Suppressor macrophage treated with lipopolysaccharide for 4 hours (primary cell): ENCODE measurements at regions not wholly inside any gene's neighbourhood (a gene's known extent, or its start where the extent isn't known, plus 50 kb on each side); places are given as distances from the start of the nearest gene placed in this dataset.
A peak's percentile ranks its signal among the peaks of the same experiment; 100 is the strongest.

Experiments
- DNase-seq: peaks from one replicate; pipeline ENCODE4 v3.0.0-alpha.2; 2020

DNA sequence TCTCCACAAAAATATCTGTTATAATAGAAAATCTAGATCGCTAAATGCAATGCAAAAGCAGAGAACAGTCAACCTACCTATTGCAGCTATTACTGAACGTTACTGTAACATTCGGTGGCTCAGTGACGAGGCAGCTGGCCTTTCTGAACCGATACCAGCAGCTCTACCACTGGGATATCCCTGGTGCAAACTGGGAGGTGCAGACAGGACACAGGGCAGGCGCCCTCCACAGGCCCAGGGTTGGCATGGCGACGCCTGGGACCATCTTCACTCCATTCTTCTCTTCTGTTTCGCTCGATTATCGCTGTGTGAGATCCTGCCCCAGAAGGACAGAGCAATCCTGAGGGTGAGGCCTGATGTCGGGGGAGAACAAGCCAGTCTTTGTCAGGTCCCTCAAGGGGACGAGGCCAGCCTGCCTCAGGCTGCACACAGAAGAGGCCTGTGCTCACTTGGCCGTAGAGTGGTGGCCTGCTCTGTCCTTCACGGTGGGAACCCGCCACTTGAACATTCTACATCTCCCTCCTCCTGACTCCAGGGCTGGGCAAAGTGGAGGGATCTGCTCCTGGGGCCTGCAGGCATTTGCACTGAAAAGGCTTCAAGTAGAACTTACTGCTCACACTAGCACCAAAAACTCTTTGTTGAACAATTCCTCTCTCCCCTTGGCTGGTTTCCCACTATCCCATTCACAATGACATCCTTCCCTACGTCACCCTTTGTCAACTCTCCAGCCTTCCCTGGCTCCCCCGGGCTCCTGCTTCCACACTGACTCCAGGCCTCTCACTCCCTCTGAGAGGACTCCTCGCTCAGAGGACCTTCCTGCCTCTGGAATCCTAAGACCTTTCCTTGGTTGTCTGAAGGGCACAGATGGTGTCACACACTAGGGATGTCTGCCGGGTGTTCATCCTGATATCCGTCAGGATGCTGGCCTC lies 49.7 kb downstream of the CYRIA start:
- DNase-seq, result no peak

DNA sequence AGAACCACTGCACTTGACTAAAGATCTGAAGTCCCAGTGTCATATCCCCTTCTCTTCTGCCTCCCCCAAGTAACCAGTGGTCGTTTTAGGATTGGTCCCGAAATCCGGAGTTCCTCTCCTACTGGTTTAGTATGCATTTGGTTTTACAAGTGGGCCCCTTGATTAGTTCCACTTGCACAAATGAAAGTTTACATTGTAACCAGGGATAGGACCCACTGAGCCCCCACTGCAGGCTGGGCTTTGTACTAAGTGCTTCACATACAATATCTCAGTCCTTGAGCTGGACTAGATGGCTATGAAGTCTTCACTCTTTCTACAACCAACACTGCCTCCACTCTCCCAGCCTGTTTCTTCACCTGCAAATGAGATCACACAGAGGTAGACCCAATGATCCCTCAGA lies 50.4 kb downstream of the CYRIA start:
- DNase-seq, result no peak

- DNase-seq, result no peak
These were observed 51.2 kb downstream of the CYRIA start for GRCh38 chr2:16614314-16614860.

DNA sequence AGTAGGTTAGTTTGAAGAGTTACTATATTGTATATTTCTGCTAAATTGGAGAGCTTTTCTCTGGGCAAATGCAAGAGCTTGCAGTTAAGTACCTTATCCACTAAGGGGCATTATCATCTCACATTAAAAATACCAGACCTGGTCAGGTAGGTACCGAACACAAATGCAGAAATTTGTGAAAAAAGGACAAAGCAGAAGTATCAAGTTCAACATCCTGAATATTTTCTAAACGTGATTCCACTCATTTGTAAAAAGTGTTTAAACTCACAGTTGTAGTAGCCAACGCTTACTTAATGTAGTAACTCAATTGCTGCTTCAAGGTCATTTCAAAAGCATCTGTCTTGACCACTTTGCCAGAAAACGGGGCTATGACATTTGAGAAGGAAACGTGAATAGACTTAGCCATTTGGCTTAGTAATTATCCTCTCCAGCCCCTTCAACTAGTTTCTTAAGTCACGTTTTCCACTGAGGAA lies 52.1 kb downstream of the CYRIA start:
- no peak for DNase-seq

GRCh38 chr2:16612490-16612889 lies 53.1 kb downstream of the CYRIA start:
- DNase-seq, result no peak

DNA sequence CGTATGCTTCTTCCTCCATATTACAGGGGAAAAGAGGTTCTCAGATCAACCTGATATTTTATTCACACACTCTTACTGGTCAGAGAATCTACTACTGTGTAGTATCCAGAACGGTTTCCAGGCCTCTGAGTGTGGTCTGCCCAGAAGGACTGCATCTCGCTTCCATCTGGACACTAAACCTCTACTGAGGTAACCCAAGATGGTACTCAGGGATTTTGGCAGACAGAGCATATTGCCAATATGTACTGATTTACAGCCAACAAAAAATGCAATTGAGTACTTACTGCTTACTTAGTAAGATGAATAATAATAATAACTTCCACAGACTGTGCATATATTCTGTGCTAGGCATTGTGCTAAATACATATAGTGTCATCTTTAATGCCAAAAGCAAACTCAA lies 55.8 kb downstream of the CYRIA start:
- DNase-seq, result no peak

- DNase-seq, result peak; percentile 83
These were observed 56.7 kb downstream of the CYRIA start for GRCh38 chr2:16608661-16609643.

DNA sequence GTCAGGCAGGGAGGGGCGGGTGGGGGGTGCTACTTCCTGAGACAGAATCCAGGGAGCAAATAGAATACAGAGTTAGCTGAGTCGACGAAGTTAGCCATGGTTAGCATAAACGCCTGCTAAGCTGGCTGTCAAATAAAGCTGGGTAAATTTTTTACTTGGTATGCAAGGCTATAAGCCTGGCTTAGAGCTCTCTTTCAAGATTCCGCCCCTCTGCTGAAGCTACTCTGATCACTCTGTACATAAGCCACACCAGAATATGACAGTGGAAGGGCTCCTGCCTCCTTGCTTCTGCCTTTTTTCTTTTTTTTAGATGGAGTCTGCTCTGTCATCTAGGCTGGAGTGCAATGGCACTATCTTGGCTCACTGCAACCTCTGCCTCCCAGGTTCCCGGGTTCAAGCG lies 58.3 kb downstream of the CYRIA start:
- DNase-seq, result no peak

- DNase-seq, result peak; percentile 31
These were observed 61.4 kb downstream of the CYRIA start for GRCh38 chr2:16604236-16604635.

- no peak for DNase-seq
These were observed 74.2 kb downstream of the CYRIA start for GRCh38 chr2:16591370-16591933.

DNA sequence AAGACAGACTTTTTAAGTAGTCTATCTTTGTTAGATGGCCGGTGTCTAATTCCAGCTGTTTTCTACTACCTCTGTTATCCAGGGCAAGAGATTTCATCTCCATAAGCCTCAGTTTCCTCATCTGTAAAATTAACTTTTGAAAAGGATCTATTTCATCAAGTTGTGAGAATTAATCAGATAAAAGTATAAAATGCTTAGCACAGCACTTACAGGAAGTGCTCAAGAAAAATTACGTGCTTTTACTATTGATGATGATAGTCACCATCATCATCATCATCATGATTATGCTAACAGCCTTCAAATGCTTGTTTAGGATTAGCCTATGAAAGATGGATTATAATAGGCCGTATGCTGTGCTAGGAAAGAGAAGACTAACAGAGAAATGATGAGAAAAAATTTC lies 76.2 kb downstream of the CYRIA start:
- DNase-seq, result no peak

- no peak for DNase-seq
These were observed 77.1 kb downstream of the CYRIA start for GRCh38 chr2:16588565-16588964.

- peak; percentile 29 for DNase-seq
These were observed 78.0 kb downstream of the CYRIA start for GRCh38 chr2:16587601-16588000.

- peak; percentile 61 for DNase-seq
These were observed 80.7 kb downstream of the CYRIA start for GRCh38 chr2:16584824-16585540.

DNA sequence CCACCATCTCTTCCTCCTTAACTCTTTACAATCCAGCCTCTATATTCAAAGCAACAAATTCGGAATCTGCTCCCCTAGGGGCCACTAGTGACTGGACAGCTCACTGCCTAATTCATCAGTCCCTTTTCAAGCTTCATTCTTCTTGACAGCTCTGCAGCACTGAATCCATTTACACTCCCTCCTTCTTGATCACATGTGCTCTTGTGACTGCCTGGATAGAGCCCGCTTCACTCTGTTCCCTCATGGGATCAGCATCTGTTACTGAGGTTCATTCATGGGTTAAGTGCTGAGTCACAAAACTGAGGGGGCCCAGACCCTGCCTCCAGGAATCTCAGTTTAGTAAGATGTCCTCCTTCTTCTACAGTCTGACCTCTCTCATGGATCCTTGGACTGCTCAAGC lies 81.5 kb downstream of the CYRIA start:
- DNase-seq, result no peak

DNA sequence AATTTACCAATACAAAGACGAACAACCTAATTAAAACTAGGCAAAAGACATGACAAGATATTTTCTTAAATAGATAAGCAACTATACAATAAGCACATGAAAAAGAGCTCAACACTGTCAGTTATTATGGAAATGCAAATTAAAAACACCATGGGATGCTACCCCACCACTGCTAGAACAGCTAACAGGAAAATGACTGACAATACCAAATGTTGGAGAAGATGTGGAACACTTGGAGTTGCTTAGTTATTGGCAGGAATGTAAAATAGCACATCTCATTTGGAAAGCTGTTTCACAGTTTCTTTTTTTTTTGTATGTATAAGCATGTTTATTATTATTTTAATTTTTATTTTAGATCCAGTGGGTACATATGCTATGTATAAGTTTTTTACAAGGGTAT lies 84.4 kb downstream of the CYRIA start:
- DNase-seq, result no peak

DNA sequence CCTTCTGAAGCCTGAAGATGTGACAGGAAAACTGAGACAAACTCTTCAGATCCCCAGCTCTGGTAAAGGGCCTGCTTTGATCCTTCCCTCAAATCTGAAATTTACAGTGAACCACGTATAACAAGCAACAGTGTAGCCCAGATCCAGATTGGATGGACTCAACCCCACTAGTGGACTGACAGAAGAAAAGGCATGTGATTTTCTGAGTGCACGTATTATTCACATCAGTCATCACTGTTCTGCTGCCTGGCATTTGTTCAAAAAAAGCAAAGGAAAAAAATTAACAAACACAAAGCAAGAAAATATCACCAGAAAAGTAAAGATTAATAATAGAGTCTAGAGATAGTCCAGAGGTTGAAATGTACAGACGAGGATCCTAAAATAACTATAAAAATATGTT lies 87.6 kb downstream of the CYRIA start:
- no peak for DNase-seq

DNA sequence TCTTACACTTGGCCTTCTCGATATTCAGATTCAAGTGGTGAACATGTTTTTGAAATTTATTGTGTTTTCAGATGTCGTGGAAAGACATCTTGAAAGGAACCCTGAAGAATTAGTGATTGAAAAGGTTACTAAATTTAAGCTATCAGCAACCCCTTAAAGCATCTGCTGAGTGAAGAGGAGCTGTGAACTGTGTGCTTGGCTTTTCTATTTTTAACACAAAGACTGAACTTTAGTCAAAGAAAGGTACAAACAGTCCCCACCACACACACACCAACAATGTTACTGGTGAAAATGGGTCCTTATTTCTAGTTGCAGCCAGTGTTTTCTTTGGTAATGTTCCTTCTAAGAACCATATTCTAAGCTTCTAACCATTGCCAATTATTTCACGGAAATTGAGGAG lies 95.1 kb downstream of the CYRIA start:
- DNase-seq, result no peak

DNA sequence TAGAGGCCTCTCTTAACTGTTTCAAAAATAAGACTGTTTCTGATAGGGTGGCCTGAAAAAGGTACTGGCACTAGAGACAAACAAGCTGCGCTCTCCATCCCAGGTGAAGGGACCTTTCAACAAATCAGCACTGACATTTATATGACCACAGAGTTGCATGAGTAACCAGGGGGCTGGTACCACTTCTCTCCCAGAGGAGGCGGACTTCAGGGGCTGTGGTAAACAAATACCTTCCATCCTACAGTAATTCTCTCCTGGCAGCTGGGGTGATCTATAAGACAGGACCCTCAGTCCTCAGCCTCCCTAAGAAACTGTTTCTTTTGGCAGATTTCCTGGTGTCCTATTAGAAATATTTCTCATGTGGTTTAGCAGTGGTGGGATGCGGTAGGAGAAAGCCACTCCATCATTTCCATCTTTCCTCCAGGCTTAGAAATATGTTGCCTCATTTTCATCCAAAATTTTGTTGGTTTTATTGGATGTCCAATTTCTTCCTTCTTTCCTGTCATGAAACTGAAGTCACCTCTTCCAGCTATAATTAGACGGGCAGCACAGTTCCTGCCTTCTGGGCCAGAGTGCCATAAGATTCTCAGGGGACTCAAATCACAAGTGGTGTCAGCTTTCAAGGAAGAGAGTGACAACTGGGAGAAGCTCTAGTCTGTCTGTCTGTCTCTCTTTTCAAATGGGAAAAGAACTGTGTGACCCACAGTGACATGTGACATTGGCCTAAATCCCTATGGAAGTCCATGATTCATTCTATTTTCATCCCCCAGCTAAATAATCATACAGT lies 96.4 kb downstream of the CYRIA start:
- DNase-seq, result no peak

- DNase-seq, result no peak
These were observed 98.9 kb downstream of the CYRIA start for GRCh38 chr2:16566701-16567100.

- DNase-seq, result no peak
These were observed 100.2 kb downstream of the CYRIA start for GRCh38 chr2:16565481-16565880.
